NCI-H146 treated with DMSO at 0.1 percent for 48 hours (cell line): ENCODE measurements at regions not wholly inside any gene's neighbourhood (a gene's known extent, or its start where the extent isn't known, plus 50 kb on each side); places are given as distances from the start of the nearest gene placed in this dataset.

ENCODE experiments used
- DNase-seq: peaks from one replicate; lab custom pipeline; 2025; ENCODE audit not compliant: unreplicated experiment; lab: John Stamatoyannopoulos, UW

DNA sequence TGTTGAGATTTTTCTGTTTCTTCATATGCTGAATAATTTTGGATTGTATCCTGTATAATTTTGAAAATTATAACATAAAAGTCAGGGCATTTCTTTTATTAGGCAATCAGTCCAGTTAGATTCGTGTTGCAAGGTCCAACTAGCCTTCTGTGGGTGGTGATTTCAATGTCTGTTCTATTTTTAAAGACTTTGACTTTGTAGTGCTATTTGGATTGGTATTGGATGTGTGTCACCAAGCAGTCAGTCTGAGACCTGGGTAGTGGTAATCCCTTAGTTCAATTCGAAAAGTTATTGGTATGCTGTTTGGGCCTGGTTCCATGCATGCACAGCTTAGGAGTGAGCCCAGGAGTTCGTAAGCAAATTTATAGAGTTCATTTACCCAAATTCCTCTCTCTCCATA, 82.2 kb downstream of the EPDR1 start:
- no peak for DNase-seq

DNA sequence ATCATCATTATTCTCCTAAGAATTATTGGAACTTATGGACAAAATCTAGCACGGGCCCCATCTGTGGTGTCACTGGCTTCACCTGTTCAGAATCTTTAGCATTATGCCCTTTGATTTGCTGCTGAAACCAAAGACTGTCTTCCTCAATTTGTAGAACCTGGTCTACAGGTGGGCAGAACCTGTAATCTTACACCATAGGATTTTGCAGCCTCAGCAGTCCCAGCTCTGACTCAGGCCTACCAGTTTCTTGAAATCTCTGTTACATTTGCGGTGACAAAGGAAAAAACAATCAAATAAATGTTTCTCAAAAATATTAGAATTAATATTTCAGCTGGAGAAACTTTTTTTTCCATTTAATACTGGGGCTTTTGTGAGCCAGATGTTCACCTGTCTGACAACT, 86.1 kb downstream of the EPDR1 start:
- no peak for DNase-seq

DNA sequence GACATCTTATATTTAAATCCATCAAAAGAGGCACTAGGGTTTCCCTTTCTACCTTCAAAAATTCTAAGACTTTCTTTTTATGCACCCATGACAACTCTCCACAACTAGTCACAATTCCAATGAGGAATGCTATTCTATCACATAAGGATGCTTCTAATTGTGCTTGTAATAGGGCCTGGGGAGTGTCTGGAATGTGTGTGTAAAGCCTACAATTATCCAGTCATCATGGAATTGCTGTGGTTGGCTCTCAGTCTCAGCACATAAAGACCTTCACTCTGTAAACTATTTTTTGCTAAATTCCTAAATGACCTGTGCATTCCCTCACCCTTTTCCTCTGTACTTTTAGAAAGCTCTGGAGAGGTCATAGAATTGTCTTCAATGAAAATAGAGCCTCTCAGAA, 86.7 kb downstream of the EPDR1 start:
- DNase-seq = no peak

- DNase-seq = no peak
These were observed 92.8 kb downstream of the EPDR1 start for GRCh38 chr7:38013246-38013645.

GRCh38 chr7:38016567-38016966, 96.1 kb downstream of the EPDR1 start:
- DNase-seq = no peak

GRCh38 chr7:38017320-38017719, 96.9 kb downstream of the EPDR1 start:
- DNase-seq = no peak

DNA sequence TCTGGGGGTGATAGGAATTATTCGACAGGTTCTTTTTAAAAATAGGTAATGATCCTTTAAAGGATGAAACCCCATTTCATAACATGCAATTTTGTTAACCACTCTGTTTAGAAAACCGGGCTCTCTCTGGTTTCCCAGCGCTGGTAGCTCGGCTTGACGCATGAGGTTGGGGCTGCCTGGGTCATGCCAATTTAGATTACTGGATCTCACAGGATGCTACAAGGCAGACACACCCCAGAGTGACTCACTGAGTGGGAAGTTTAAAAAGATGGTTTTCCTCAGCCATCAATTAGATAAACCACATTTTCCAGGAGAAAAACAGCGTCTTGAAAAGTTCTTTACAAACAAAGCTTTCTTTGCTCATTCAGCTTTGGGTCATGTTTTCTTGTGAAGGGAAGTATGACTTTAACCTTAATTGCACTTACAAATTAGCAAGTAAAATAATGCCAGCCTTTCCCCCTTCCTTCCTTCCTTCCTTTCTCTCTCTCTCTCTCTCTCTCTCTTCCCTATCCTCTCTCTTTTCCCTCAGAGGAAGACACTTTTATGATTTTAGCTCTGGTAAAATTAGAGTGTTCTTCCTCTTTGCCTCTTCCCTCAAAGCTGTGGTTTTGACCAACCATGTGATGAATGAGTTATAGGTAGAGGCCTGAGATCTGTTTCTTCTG, 99.8 kb downstream of the EPDR1 start:
- no peak for DNase-seq

DNA sequence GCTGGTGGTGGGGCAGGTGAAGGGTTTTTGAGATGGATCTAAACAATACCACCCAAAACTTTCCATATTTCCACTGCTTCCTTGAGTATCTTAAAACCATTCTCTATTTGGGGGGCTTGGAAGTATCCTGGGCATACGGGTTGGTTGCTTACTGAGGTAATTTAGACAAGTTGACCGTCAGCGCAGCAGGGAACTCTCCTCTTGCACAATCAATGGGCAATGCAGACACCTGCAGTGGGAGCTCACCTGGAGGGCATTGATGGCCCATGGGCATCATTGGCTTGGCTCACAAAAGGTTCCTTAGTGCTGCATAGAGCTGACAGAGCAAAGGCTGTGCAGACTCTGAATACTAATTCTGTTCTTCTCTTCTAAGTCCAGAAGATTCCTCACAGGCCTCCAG, 101.5 kb downstream of the EPDR1 start:
- no peak for DNase-seq

- no peak for DNase-seq
These were observed 105.4 kb downstream of the EPDR1 start for GRCh38 chr7:38025815-38026214.

- no peak for DNase-seq
These were observed 107.5 kb downstream of the EPDR1 start for GRCh38 chr7:38027884-38028455.

GRCh38 chr7:38034062-38034908, 113.8 kb downstream of the EPDR1 start:
- DNase-seq = no peak

DNA sequence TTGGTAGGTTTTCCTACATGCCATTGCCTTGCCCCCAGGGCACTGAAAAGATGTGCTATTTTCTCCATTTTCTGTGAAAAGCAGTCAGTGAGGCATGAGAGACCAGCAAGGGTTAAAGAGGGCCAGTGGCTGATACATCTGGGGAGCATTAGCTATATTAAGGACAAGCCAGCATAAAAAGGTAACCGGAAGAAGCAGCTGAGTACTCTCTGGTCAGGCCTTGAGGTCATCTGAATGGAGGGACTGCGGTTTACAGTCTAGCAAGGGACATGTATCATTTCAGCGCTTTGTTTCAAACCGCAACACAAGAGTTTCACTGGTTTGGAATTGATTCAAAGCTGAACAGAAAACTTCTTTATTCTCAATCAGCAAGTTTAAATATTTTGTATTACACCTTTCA, 120.4 kb downstream of the EPDR1 start:
- DNase-seq = no peak

- DNase-seq = no peak
These were observed 128.4 kb upstream of the STARD3NL start for GRCh38 chr7:38049679-38050078.

- no peak for DNase-seq
These were observed 126.7 kb upstream of the STARD3NL start for GRCh38 chr7:38051311-38051710.

GRCh38 chr7:38051786-38052185, 126.3 kb upstream of the STARD3NL start:
- no peak for DNase-seq

GRCh38 chr7:38052786-38053185, 125.3 kb upstream of the STARD3NL start:
- DNase-seq = no peak

DNA sequence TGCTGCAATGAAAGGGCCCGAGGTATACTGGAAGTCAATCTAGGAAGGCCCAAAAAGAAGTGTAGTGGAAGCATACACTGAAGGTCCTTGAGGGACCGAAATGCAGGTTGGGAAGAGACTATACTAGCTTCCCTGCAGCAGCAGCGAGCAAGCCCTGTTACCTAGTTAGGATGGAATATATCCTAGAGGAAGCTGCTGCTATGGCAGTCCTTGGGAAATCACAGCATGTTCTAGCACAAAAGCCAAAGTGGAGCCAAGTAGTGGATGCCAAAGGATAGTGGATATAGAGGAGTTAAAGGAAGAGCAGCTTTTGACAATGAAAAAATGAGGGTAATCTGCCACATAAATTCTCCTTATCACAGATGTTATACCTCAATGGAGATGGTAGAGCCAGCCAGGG, 123.8 kb upstream of the STARD3NL start:
- DNase-seq = no peak

DNA sequence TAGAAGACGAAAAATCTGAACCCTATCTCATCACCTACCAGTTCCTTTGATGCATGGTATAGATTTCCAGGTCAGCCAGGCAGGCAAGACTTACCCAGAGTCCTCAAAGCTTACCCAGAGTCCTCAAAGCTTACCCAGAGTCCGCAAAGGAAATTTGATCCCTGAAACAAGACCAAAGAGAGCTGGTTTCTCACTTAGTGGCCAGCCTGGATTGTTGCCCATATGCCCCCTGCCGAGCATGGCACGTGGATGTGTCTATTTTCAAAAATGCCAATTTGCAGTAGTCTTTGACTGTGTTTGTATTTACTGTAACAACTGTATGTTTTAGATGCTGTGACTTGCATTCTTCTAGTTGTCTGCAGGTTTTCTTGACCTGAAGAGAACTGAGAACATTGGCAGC, 120.2 kb upstream of the STARD3NL start:
- DNase-seq = no peak

GRCh38 chr7:38060116-38060515, 117.9 kb upstream of the STARD3NL start:
- DNase-seq = no peak

- no peak for DNase-seq
These were observed 117.4 kb upstream of the STARD3NL start for GRCh38 chr7:38060637-38061036.

GRCh38 chr7:38066391-38066790, 111.7 kb upstream of the STARD3NL start:
- DNase-seq = no peak

DNA sequence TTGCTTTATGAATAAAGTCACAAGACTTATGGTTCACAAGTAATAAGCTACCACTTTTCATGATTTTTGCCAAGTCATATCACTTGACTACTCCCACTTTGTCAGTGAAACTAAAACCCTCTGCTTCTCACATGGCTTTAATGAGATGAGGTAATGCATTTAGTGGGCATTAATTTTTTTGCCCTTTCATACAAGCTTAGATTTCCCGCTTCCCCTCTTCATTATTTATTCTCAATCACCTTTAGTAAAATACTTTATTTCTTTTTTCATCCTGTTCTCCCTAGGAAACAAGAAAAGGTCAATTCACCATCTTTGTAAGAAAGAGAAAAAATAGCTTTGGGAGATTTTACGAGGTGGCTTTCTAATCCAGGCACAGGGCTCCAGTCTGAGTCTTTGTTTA, 109.6 kb upstream of the STARD3NL start:
- no peak for DNase-seq
